ENCODE measurements at regions not wholly inside any gene's neighbourhood (a gene's known extent, or its start where the extent isn't known, plus 50 kb on each side); places are given as distances from the start of the nearest gene placed in this dataset.
A peak's percentile ranks its signal among the peaks of the same experiment; 100 is the strongest.

DNA sequence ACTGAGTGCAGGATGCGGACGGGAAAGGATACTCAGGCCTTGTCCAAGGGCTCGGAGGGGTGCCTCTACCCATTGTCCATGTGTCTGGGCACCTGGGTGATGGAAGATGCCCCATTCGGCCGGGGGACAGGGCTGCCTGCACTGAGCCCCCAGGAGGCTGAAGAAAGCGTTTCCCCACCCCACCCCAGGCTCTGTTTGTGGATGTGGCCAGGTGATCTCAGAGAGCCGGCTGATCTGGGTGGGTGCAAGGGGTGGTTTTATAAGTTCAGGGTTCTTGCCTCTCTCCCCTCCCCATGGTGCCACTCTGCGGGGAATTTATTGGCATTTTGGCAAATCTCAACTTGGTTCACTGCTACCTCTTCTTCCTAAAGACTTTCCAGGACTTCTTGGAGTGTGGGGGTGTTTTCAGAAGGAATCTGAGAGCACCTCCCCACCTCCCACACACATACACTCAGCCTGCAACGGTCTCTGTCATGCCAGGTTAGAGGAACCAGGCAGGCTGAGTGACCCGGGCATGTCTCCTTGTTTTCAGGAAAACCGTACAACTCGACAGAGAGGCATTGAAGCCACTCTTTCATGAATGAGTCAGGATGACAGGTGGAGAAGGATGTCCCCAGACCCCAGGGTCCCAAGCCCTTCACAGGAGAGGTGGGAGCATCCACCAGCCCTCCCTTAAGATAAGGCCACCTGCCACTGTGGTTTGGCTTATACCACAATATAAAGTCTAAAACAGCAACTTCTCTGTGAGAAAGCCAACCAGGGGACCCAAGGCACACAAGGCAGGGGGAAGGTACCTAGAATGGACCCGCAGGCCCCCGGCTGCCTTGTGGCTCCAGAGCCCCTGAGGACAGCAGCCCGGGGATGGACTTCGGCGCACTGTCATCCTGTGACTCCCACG is 174.9 kb downstream of the ETS2 start:
- no peak overlapping the region for H3K27ac ChIP-seq
- H3K36me3 ChIP-seq, result no peaks in the 10 kb centered on the region
- H3K9me3 ChIP-seq, result no peaks in the 10 kb centered on the region
- WGBS, 2 donors, result 64 to 86% methylated on average over 18 of the region's 18 CpGs
- no peaks in the 10 kb centered on the region for H3K27me3 ChIP-seq
- intact Hi-C loops (cut with DNase I), result loop anchor here (2.0 kb wide), 1 partner anchor 14 kb away; no protein-coding TSS in a partner anchor
- H3K4me3 ChIP-seq, result no peak overlapping the region
- peaks cover 0 to 17% (median 15%) of the 10 kb centered on the region in 4 donors for H3K4me1 ChIP-seq
- no peak for DNase-seq
- TF ChIP-seq, protein P1, sequence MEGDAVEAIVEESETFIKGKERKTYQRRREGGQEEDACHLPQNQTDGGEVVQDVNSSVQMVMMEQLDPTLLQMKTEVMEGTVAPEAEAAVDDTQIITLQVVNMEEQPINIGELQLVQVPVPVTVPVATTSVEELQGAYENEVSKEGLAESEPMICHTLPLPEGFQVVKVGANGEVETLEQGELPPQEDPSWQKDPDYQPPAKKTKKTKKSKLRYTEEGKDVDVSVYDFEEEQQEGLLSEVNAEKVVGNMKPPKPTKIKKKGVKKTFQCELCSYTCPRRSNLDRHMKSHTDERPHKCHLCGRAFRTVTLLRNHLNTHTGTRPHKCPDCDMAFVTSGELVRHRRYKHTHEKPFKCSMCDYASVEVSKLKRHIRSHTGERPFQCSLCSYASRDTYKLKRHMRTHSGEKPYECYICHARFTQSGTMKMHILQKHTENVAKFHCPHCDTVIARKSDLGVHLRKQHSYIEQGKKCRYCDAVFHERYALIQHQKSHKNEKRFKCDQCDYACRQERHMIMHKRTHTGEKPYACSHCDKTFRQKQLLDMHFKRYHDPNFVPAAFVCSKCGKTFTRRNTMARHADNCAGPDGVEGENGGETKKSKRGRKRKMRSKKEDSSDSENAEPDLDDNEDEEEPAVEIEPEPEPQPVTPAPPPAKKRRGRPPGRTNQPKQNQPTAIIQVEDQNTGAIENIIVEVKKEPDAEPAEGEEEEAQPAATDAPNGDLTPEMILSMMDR (IDR thresholded peaks at IDR 0.05), result no peak
- TF ChIP-seq EP300 (IDR thresholded peaks at IDR 0.05) (no peak), POLR2AphosphoS5 (IDR thresholded peaks at IDR 0.05) (no peak), POLR2A (IDR thresholded peaks at IDR 0.05) (no peak)

DNA sequence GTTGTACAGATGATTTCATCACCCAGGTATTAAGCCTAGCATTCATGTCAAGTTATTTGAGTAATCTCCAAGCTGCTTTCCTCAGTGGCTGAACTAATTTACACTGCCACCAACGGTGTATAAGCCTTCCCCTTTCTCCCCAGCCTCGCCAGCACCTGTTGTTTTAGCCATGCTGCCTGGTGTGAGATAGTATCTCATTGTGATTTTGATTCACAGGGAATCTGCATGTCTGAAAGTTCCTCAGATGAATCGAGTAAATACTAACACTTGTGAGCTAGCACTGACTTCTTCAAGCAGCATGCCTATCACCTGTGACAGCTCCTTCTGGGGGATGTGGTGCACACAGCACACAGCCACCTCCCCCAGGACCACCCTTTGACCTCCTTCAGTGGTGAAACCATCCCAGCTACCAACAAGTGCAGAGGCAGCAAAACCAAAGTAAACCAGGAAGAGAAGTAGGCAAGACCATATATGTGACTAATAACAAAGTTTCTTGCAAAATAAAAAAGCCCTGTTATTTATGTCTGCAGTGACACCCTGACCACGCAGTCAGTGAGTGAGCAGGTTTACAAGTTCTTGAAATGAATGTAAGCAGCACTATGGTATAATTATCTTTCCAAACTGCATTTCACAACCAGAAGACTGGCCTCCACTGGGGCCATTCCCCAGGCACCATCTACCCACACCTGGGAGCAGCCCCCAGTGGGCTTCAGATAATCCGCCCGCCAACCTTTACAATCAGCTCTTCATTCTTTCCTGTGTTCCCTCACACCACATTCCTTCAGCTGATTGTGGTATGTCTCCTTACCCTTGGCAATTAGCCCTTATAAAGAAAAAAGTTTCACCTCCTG is 173.8 kb downstream of the ETS2 start:
- Histone ChIP-seq H3K4me3 (no peak overlapping the region), H3K9me3 (no peaks in the 10 kb centered on the region), H3K27me3 (no peaks in the 10 kb centered on the region), H3K36me3 (no peaks in the 10 kb centered on the region), H3K4me1 (peaks cover 0 to 6% (median 3%) of the 10 kb centered on the region in 4 donors), H3K27ac (no peak overlapping the region)
- DNase-seq, result no peak
- TF ChIP-seq POLR2AphosphoS5 (IDR thresholded peaks at IDR 0.05), result peak in 1 of 4 donors; percentile 19
- TF ChIP-seq, protein P1 (IDR thresholded peaks at IDR 0.05), result no peak
- 55 to 67% methylated on average over 6 of the region's 6 CpGs for WGBS, 2 donors
- intact Hi-C loops (cut with DNase I), result loop anchor here (2.0 kb wide), 1 partner anchor 13 kb away; no protein-coding TSS in a partner anchor

DNA sequence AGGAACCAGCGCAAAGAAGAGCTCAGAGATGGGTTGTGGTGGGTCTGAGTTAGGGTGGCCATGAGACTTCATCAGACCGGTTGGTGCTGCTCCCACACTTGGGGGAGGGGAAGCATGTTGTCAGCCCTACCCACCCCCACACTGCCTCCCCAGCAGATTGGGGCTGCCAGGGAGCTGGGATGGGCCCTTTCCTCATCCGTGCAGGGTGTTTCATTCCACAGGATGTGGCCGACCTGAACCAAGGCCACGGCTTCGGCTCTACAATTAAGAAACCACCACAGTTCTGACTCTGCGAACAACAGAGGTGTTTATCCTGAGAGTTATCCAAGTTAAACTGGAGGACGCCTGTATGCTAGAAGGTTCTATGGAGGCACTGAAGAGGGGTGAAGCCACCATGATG is 171.2 kb downstream of the ETS2 start:
- intact Hi-C loops (cut with DNase I), result no loop called here
- Histone ChIP-seq H3K9me3 (no peaks in the 10 kb centered on the region), H3K4me1 (no peaks in the 10 kb centered on the region), H3K36me3 (no peaks in the 10 kb centered on the region), H3K4me3 (no peak overlapping the region), H3K27me3 (no peaks in the 10 kb centered on the region), H3K27ac (no peak overlapping the region)
- TF ChIP-seq EP300 (IDR thresholded peaks at IDR 0.05) (no peak), POLR2AphosphoS5 (IDR thresholded peaks at IDR 0.05) (no peak), POLR2A (IDR thresholded peaks at IDR 0.05) (no peak)
- TF ChIP-seq, protein P1 (IDR thresholded peaks at IDR 0.05), result no peak
- 94 to 96% methylated on average over 8 of the region's 8 CpGs for WGBS, 2 donors
- DNase-seq, result no peak

DNA sequence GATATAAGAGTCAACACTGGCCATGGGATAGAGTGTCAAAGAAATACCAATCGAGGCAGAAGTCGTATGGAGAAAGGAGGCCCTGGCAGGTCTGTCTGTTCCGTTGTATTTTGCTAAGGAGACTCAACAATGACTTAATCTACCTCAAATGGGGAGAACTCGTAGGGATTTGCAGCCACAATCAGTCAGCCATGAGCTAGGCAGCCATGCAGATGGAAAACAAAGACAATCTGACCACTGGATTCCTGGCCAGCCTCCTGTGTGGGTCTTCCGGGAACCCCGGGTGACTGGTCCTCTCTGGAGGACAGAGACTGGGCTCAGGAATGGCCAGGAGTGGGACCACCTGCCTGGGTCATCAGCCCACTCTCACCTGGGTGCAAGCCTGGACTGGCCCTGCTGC is 167.8 kb downstream of the ETS2 start:
- Histone ChIP-seq H3K27me3 (no peaks in the 10 kb centered on the region), H3K9me3 (no peaks in the 10 kb centered on the region), H3K27ac (no peak overlapping the region), H3K4me1 (no peaks in the 10 kb centered on the region), H3K4me3 (no peak overlapping the region), H3K36me3 (no peaks in the 10 kb centered on the region)
- 92 to 95% methylated on average over 6 of the region's 6 CpGs for WGBS, 2 donors
- intact Hi-C loops (cut with DNase I), result no loop called here
- TF ChIP-seq, protein P1 (IDR thresholded peaks at IDR 0.05), result no peak
- TF ChIP-seq POLR2A (IDR thresholded peaks at IDR 0.05) (no peak), EP300 (IDR thresholded peaks at IDR 0.05) (no peak), POLR2AphosphoS5 (IDR thresholded peaks at IDR 0.05) (no peak)
- no peak for DNase-seq

Measured in sigmoid colon (tissue), 6 donors.